RPMI8226 (cell line): ENCODE measurements at regions not wholly inside any gene's neighbourhood (a gene's known extent, or its start where the extent isn't known, plus 50 kb on each side); places are given as distances from the start of the nearest gene placed in this dataset.

Source experiments
- DNase-seq: peaks from one replicate; pipeline ENCODE4 v3.0.0-alpha.2; 2015

DNA sequence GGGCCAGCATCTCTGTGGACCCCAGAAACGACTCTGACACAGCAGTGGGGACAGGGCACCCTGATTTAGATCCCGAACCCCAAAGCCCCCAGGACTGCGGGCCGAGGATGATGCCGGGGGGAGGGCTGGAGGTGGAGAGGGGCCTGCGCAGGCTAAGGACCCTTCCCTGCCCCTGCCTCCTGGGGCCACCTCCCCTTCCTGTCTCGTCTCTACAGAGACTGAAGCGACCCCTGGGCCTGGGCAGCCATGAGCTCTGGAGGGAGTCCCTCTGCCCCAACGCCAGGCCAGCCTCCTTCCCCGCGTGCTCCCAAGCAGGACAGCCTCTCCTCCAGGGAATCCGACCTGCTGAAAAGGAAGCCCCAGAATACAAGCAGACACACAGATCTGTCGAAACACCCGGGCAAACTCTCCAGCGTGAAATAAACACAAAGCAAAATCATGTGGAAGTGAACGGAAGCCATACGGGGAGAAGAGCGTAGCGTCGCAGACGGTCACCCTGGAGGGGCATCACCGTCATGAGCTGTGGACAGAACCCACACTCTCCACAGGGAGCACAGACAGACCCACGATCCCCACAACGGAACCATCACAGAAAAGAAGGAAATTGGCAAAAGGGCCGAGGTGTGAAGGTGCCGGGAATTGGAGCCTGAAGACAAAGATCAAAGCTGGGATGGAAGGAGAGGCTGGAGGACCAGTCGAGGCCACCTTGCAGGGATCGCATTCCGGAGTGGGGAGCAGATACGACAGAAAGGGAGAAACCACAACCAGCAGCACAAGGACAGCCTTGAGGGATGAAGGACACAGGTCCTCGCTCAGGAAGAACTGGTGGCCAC is 51.0 kb upstream of the CTDP1 start:
- DNase-seq: no peak

DNA sequence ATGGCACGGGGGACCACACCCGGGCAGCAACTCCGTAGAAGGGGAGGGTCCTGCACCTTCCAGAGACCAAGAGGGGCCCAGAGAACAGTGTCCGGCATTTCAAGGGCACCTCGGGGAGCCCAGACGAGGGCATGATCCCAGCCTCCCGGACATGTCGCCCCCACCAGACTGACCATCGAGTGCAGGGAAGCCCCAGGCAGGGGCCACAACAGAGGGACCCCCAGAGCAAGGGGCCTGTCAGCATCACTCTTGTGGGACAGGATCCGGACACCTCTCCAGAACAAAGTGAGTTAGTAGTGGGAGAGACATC is 50.4 kb upstream of the CTDP1 start:
- DNase-seq: no peak

DNA sequence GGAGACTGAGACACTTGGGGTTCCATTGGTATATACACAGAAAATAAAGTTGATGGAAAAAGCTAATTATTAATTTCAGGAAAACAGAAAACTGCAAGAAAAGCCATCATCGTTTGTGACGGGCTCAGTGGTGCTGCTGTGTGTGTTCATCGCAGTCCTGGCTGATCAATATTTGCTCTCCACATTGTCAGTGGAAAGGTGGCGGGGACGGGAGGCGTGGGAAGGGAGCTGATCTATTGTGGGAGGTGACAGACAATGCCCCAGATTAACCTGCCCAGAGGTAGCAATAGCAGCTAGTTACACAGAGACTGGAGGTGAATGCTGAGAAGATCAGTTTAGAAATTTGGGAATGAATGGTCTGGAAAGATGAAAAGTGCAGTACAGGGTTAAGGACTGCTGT is 50.0 kb upstream of the CTDP1 start:
- no peak for DNase-seq
